CD8-positive, alpha-beta memory T cell (primary cell): ENCODE measurements at regions not wholly inside any gene's neighbourhood (a gene's known extent, or its start where the extent isn't known, plus 50 kb on each side); places are given as distances from the start of the nearest gene placed in this dataset.
"Not testable (repeated sequence)": the region's sequence is repeated elsewhere in the genome, so short reads cannot be mapped to it uniquely, and the experiment has no call there.

Experiments
- CTCF ChIA-PET: fragments of 350-600 bp; sonication (Branson Sonifier 250); formaldehyde crosslinking; loops from one replicate; lab custom pipeline; 2021; ENCODE audit warnings: antibody characterized with exemption; lab: Charles Lee
- POLR2A ChIA-PET: fragments of 350-600 bp; sonication (Branson Sonifier 250); formaldehyde crosslinking; loops from one replicate; lab custom pipeline; 2021; ENCODE audit warnings: antibody characterized with exemption; lab: Charles Lee
- DNase-seq, 5 donors: peaks; one replicate each; pipeline versions ENCODE4 v3.0.0 to v3.0.0-alpha.2; 2020 to 2022; ENCODE audit warnings: mixed read lengths in 1 of 5
- H3K27ac ChIP-seq: one replicate; pipeline ENCODE4 v1.7.0; 2013; ENCODE audit warnings: low read depth, mild to moderate bottlenecking, low read length, moderate library complexity
- H3K27me3 ChIP-seq: 2 replicates; pipeline ENCODE4 v1.7.0; 2013; ENCODE audit warnings: low read length, mild to moderate bottlenecking; ENCODE audit not compliant: insufficient read depth, poor library complexity, severe bottlenecking
- H3K36me3 ChIP-seq: 2 replicates; pipeline ENCODE4 v1.7.0; 2013; ENCODE audit warnings: mild to moderate bottlenecking, low read length, moderate library complexity; ENCODE audit not compliant: insufficient read depth
- H3K4me1 ChIP-seq: 2 replicates; pipeline ENCODE4 v1.7.0; 2013; ENCODE audit warnings: mild to moderate bottlenecking, low read length, moderate library complexity; ENCODE audit not compliant: insufficient read depth
- H3K4me3 ChIP-seq: 2 replicates; pipeline ENCODE4 v1.7.0; 2013; ENCODE audit warnings: mild to moderate bottlenecking, low read length
- H3K9me3 ChIP-seq: 2 replicates; pipeline ENCODE4 v1.7.0; 2013; ENCODE audit warnings: mild to moderate bottlenecking, low read length
- H3K27ac Mint-ChIP-seq, 8 donors: one replicate each; pipeline ENCODE4 v1.8.0; 2020 to 2021; ENCODE audit warnings: mixed read lengths in 8 of 8, mild to moderate bottlenecking in 6 of 8, inconsistent platforms in 3 of 8, moderate library complexity in 3 of 8
- H3K27me3 Mint-ChIP-seq, 2 donors: one replicate each; pipeline ENCODE4 v1.8.0; 2020 to 2021; ENCODE audit warnings: mixed read lengths in 2 of 2, mild to moderate bottlenecking in 1 of 2, moderate library complexity in 1 of 2
- H3K36me3 Mint-ChIP-seq, 3 donors: one replicate each; pipeline ENCODE4 v1.8.0; 2020 to 2021; ENCODE audit warnings: mixed read lengths in 3 of 3, inconsistent platforms in 1 of 3, mild to moderate bottlenecking in 1 of 3
- H3K4me1 Mint-ChIP-seq, 3 donors: one replicate each; pipeline ENCODE4 v1.8.0; 2020 to 2021; ENCODE audit warnings: mixed read lengths in 3 of 3, inconsistent platforms in 1 of 3, mild to moderate bottlenecking in 1 of 3
- H3K4me3 Mint-ChIP-seq, 7 donors: one replicate each; pipeline ENCODE4 v1.8.0; 2020 to 2021; ENCODE audit warnings: mixed read lengths in 7 of 7, mild to moderate bottlenecking in 6 of 7, moderate library complexity in 4 of 7, inconsistent platforms in 2 of 7
- H3K9me3 Mint-ChIP-seq, 5 donors: one replicate each; pipeline ENCODE4 v1.8.0; 2020 to 2022; ENCODE audit warnings: mixed read lengths in 5 of 5, mild to moderate bottlenecking in 3 of 5, moderate library complexity in 2 of 5, inconsistent platforms in 1 of 5

GRCh38 chr5:85472749-85473148 is 1088.1 kb upstream of the EDIL3 start:
- no peak for DNase-seq
- peaks cover 3 to 17% (median 8%) of the 10 kb centered on the region in 5 donors for H3K9me3 Mint-ChIP-seq
- CTCF ChIA-PET, result no interaction called here
- H3K27me3 Mint-ChIP-seq, result peaks cover 0 to 2% of the 10 kb centered on the region in 2 donors
- Histone ChIP-seq H3K4me3 (no peak overlapping the region), H3K4me1 (no peaks in the 10 kb centered on the region), H3K27me3 (no peaks in the 10 kb centered on the region), H3K27ac (no peak overlapping the region), H3K9me3 (no peaks in the 10 kb centered on the region), H3K36me3 (no peaks in the 10 kb centered on the region)
- H3K4me3 Mint-ChIP-seq, result no peak overlapping the region
- peak overlapping the region in 1 of 8 donors; percentile 30 for H3K27ac Mint-ChIP-seq
- no peaks in the 10 kb centered on the region for H3K4me1 Mint-ChIP-seq
- H3K36me3 Mint-ChIP-seq, result no peaks in the 10 kb centered on the region
- POLR2A ChIA-PET, result no interaction called here

- H3K4me3 ChIP-seq, DNase-seq, H3K9me3 ChIP-seq, POLR2A ChIA-PET, H3K4me1 Mint-ChIP-seq, CTCF ChIA-PET, H3K4me1 ChIP-seq, H3K36me3 ChIP-seq, H3K27me3 ChIP-seq, H3K27ac ChIP-seq, H3K36me3 Mint-ChIP-seq, H3K4me3 Mint-ChIP-seq, H3K27ac Mint-ChIP-seq, H3K27me3 Mint-ChIP-seq: not testable (repeated sequence)
- H3K9me3 Mint-ChIP-seq, result peaks cover 2 to 17% (median 5%) of the 10 kb centered on the region in 5 donors
Measured at GRCh38 chr5:85475151-85475550, 1090.5 kb upstream of the EDIL3 start.

DNA sequence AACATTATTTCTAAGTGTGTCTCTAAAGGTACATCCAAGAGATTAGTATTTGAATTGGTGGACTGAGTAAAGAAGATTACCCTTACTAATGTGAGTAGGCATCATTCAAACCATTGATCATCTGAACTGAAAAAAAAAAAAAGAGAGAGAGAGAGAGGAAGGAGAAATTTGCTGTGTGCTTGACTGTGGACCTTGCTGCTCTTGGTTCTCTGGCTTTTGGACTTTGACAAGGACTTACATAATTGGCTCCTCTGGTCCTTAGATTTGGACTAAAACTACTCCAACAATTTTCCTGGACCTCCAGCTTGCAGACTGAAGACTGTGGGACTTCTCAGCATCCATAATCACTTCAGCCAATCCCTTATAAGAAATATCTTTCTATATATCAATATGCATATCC is 1091.9 kb upstream of the EDIL3 start:
- DNase-seq, result no peak
- Histone ChIP-seq H3K27me3 (no peaks in the 10 kb centered on the region), H3K27ac (no peak overlapping the region), H3K9me3 (no peaks in the 10 kb centered on the region), H3K36me3 (no peaks in the 10 kb centered on the region), H3K4me1 (no peaks in the 10 kb centered on the region), H3K4me3 (no peak overlapping the region)
- H3K27ac Mint-ChIP-seq, result no peak overlapping the region
- POLR2A ChIA-PET, result no interaction called here
- no peaks in the 10 kb centered on the region for H3K27me3 Mint-ChIP-seq
- no peak overlapping the region for H3K4me3 Mint-ChIP-seq
- no peaks in the 10 kb centered on the region for H3K36me3 Mint-ChIP-seq
- peaks cover 0 to 21% (median 3%) of the 10 kb centered on the region in 5 donors for H3K9me3 Mint-ChIP-seq
- CTCF ChIA-PET, result no interaction called here
- no peaks in the 10 kb centered on the region for H3K4me1 Mint-ChIP-seq

DNA sequence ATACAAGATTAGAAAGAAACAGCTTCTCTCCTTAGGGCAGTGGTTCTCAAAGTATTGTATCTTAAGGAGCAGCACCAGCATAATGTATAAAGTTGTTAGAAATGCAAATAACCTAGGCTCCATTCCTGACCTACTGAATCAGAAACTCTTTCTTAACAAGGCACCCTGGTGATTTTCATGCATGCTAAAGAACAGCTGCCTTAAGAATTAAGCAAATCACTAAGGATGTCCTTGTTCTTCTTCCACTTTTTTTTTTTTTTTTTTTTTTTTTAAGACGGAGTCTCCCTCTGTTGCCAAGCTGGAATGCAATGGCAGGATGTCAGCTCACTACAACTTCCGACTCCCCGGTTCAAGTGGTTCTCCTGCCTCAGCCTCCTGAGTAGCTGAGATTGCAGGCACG is 1095.2 kb upstream of the EDIL3 start:
- H3K4me3 ChIP-seq, result no peak overlapping the region
- Mint-ChIP-seq H3K27ac (no peak overlapping the region), H3K4me3 (no peak overlapping the region), H3K4me1 (no peaks in the 10 kb centered on the region), H3K36me3 (no peaks in the 10 kb centered on the region), H3K9me3 (peaks cover 2 to 22% (median 5%) of the 10 kb centered on the region in 5 donors), H3K27me3 (no peaks in the 10 kb centered on the region)
- no peaks in the 10 kb centered on the region for H3K36me3 ChIP-seq
- no peak for DNase-seq
- ChIA-PET POLR2A (no interaction called here), CTCF (no interaction called here)
- no peaks in the 10 kb centered on the region for H3K9me3 ChIP-seq
- no peak overlapping the region for H3K27ac ChIP-seq
- H3K4me1 ChIP-seq, result no peaks in the 10 kb centered on the region
- H3K27me3 ChIP-seq, result no peaks in the 10 kb centered on the region

DNA sequence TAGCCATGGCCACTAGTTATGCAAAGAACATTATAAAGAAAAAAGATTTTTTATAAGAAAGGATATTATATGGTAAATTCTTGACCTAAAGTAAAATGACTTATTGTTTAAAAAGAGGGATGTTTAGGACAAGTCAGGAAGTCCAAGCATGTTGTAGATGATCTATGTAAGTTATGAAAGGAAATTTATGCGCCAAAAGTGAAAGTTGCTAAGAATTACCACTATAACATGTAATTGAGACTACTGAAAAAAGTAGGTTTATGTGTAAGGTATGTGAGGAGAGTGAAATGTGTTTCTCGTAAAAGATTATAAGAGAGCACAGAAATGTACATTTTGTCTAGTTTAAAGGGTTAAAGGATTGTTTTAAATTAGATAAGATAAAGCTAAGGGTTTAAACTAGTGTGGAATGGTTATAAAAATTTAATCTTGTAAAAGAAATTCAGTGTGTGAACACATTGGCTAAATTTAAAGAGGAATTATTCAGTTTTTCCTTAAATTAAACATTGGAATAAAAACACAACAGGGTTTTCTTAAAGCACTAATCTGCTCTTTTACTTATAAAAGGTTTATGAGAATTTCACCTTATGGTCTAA is 1100.4 kb upstream of the EDIL3 start:
- no peaks in the 10 kb centered on the region for H3K36me3 Mint-ChIP-seq
- no peak overlapping the region for H3K27ac ChIP-seq
- H3K4me3 ChIP-seq, result no peak overlapping the region
- peaks cover 0 to 2% of the 10 kb centered on the region in 2 donors for H3K27me3 Mint-ChIP-seq
- H3K4me1 ChIP-seq, result no peaks in the 10 kb centered on the region
- H3K36me3 ChIP-seq, result no peaks in the 10 kb centered on the region
- no peaks in the 10 kb centered on the region for H3K27me3 ChIP-seq
- H3K9me3 Mint-ChIP-seq, result peaks cover 2 to 17% (median 3%) of the 10 kb centered on the region in 5 donors
- POLR2A ChIA-PET, result no interaction called here
- CTCF ChIA-PET, result no interaction called here
- H3K27ac Mint-ChIP-seq, result no peak overlapping the region
- H3K9me3 ChIP-seq, result no peaks in the 10 kb centered on the region
- DNase-seq, result no peak
- no peak overlapping the region for H3K4me3 Mint-ChIP-seq
- H3K4me1 Mint-ChIP-seq, result no peaks in the 10 kb centered on the region

GRCh38 chr5:85488295-85488694 is 1103.6 kb upstream of the EDIL3 start:
- POLR2A ChIA-PET, result no interaction called here
- no peak for DNase-seq
- Histone ChIP-seq H3K27me3 (no peaks in the 10 kb centered on the region), H3K27ac (no peak overlapping the region), H3K9me3 (no peaks in the 10 kb centered on the region), H3K36me3 (no peaks in the 10 kb centered on the region), H3K4me3 (no peak overlapping the region), H3K4me1 (no peaks in the 10 kb centered on the region)
- H3K27ac Mint-ChIP-seq, result no peak overlapping the region
- H3K36me3 Mint-ChIP-seq, result no peaks in the 10 kb centered on the region
- peaks cover 4 to 19% (median 9%) of the 10 kb centered on the region in 5 donors for H3K9me3 Mint-ChIP-seq
- H3K4me1 Mint-ChIP-seq, result no peaks in the 10 kb centered on the region
- H3K27me3 Mint-ChIP-seq, result peaks cover 0 to 2% of the 10 kb centered on the region in 2 donors
- CTCF ChIA-PET, result no interaction called here
- H3K4me3 Mint-ChIP-seq, result no peak overlapping the region

DNA sequence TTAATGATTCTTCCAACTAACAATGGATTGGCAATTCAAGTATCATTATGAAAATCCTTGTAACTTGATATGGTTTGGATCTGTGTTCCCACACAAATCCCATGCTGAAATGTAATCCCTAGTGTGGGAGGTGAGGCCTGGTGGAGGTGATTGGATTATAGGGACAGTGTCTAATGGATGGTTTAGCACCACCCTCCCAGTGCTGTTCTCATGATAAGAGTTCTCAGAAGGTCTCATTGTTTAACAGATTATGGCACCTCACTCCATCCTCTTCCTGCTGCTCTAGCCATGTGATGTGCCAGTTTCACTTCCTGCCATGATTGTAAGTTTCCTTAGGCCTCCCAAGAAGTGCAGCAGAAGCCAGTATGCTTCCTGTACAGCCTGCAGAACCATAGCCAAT is 1116.2 kb upstream of the EDIL3 start:
- H3K27ac ChIP-seq, result no peak overlapping the region
- no peaks in the 10 kb centered on the region for H3K36me3 ChIP-seq
- Mint-ChIP-seq H3K9me3 (peaks cover 0 to 20% (median 6%) of the 10 kb centered on the region in 5 donors), H3K27me3 (no peaks in the 10 kb centered on the region), H3K4me1 (no peaks in the 10 kb centered on the region), H3K36me3 (no peaks in the 10 kb centered on the region), H3K4me3 (no peak overlapping the region), H3K27ac (no peak overlapping the region)
- no peaks in the 10 kb centered on the region for H3K9me3 ChIP-seq
- H3K27me3 ChIP-seq, result no peaks in the 10 kb centered on the region
- no peak for DNase-seq
- no peak overlapping the region for H3K4me3 ChIP-seq
- no peaks in the 10 kb centered on the region for H3K4me1 ChIP-seq
- ChIA-PET CTCF (no interaction called here), POLR2A (no interaction called here)

- no peaks in the 10 kb centered on the region for H3K4me1 ChIP-seq
- ChIA-PET POLR2A (no interaction called here), CTCF (no interaction called here)
- H3K9me3 ChIP-seq, result no peaks in the 10 kb centered on the region
- Mint-ChIP-seq H3K4me1 (no peaks in the 10 kb centered on the region), H3K27ac (no peak overlapping the region), H3K36me3 (no peaks in the 10 kb centered on the region), H3K9me3 (peaks cover 0 to 36% (median 12%) of the 10 kb centered on the region in 5 donors), H3K4me3 (no peak overlapping the region), H3K27me3 (no peaks in the 10 kb centered on the region)
- no peak overlapping the region for H3K27ac ChIP-seq
- H3K36me3 ChIP-seq, result no peaks in the 10 kb centered on the region
- H3K27me3 ChIP-seq, result no peaks in the 10 kb centered on the region
- H3K4me3 ChIP-seq, result no peak overlapping the region
- no peak for DNase-seq
Measured at GRCh38 chr5:85512896-85513295, 1104.8 kb upstream of the COX7C start.
